ENCODE measurements at regions not wholly inside any gene's neighbourhood (a gene's known extent, or its start where the extent isn't known, plus 50 kb on each side); places are given as distances from the start of the nearest gene placed in this dataset.

- Mint-ChIP-seq H3K36me3 (ENCODE audit: insufficient read depth, unreplicated experiment) (no peaks in the 10 kb centered on the region), H3K4me3 (ENCODE audit: low read depth, unreplicated experiment) (no peak overlapping the region), H3K27ac (ENCODE audit: unreplicated experiment) (no peak overlapping the region), H3K27me3 (ENCODE audit: unreplicated experiment) (no peaks in the 10 kb centered on the region), H3K9me3 (ENCODE audit: low read depth, unreplicated experiment) (peaks cover 2% of the 10 kb centered on the region), H3K4me1 (ENCODE audit: low read depth, unreplicated experiment) (no peaks in the 10 kb centered on the region)
- no peak for TF ChIP-seq CTCF (IDR thresholded peaks at IDR 0.05; ENCODE audit: unreplicated experiment)
- DNase-seq = no peak
- CTCF ChIA-PET = no interaction called here
- BruUV-seq (replicated peaks) = no TSS peak
- intact Hi-C loops (cut with micrococcal nuclease; ENCODE audit: unreplicated experiment) = loop anchor here (10.0 kb wide), 1 partner anchor 305 kb away; no protein-coding TSS in a partner anchor
Measured at GRCh38 chr3:21169948-21170347, 581.1 kb downstream of the ZNF385D start.

GRCh38 chr3:21168471-21168870 lies 582.5 kb downstream of the ZNF385D start:
- Mint-ChIP-seq H3K27ac (ENCODE audit: unreplicated experiment) (no peak overlapping the region), H3K4me3 (ENCODE audit: low read depth, unreplicated experiment) (no peak overlapping the region), H3K4me1 (ENCODE audit: low read depth, unreplicated experiment) (no peaks in the 10 kb centered on the region), H3K36me3 (ENCODE audit: insufficient read depth, unreplicated experiment) (no peaks in the 10 kb centered on the region), H3K9me3 (ENCODE audit: low read depth, unreplicated experiment) (peaks cover 2% of the 10 kb centered on the region), H3K27me3 (ENCODE audit: unreplicated experiment) (no peaks in the 10 kb centered on the region)
- CTCF ChIA-PET = no interaction called here
- no peak for DNase-seq
- intact Hi-C loops (cut with micrococcal nuclease; ENCODE audit: unreplicated experiment) = no loop called here
- no TSS peak for BruUV-seq (replicated peaks)
- TF ChIP-seq CTCF (IDR thresholded peaks at IDR 0.05; ENCODE audit: unreplicated experiment) = no peak

GRCh38 chr3:21163956-21164355 lies 587.1 kb downstream of the ZNF385D start:
- no peak overlapping the region for H3K27ac Mint-ChIP-seq (ENCODE audit: unreplicated experiment)
- no peak for TF ChIP-seq CTCF (IDR thresholded peaks at IDR 0.05; ENCODE audit: unreplicated experiment)
- no peak for DNase-seq
- no peaks in the 10 kb centered on the region for H3K36me3 Mint-ChIP-seq (ENCODE audit: insufficient read depth, unreplicated experiment)
- no peak overlapping the region for H3K4me3 Mint-ChIP-seq (ENCODE audit: low read depth, unreplicated experiment)
- no TSS peak for BruUV-seq (replicated peaks)
- peaks cover 4% of the 10 kb centered on the region for H3K4me1 Mint-ChIP-seq (ENCODE audit: low read depth, unreplicated experiment)
- no peaks in the 10 kb centered on the region for H3K27me3 Mint-ChIP-seq (ENCODE audit: unreplicated experiment)
- CTCF ChIA-PET = no interaction called here
- intact Hi-C loops (cut with micrococcal nuclease; ENCODE audit: unreplicated experiment) = no loop called here
- no peaks in the 10 kb centered on the region for H3K9me3 Mint-ChIP-seq (ENCODE audit: low read depth, unreplicated experiment)

- no peak overlapping the region for H3K4me3 Mint-ChIP-seq (ENCODE audit: low read depth, unreplicated experiment)
- CTCF ChIA-PET = interaction anchor here (1.1 kb wide), 1 partner anchor 10 kb away, joined by 3 read pairs; no protein-coding TSS in a partner anchor
- intact Hi-C loops (cut with micrococcal nuclease; ENCODE audit: unreplicated experiment) = no loop called here
- H3K36me3 Mint-ChIP-seq (ENCODE audit: insufficient read depth, unreplicated experiment) = no peaks in the 10 kb centered on the region
- peaks cover 6% of the 10 kb centered on the region for H3K4me1 Mint-ChIP-seq (ENCODE audit: low read depth, unreplicated experiment)
- no peak for DNase-seq
- peaks cover 2% of the 10 kb centered on the region for H3K9me3 Mint-ChIP-seq (ENCODE audit: low read depth, unreplicated experiment)
- BruUV-seq (replicated peaks) = no TSS peak
- H3K27me3 Mint-ChIP-seq (ENCODE audit: unreplicated experiment) = no peaks in the 10 kb centered on the region
- TF ChIP-seq CTCF (IDR thresholded peaks at IDR 0.05; ENCODE audit: unreplicated experiment) = no peak
- no peak overlapping the region for H3K27ac Mint-ChIP-seq (ENCODE audit: unreplicated experiment)
Measured at GRCh38 chr3:21159543-21159906, 591.5 kb downstream of the ZNF385D start.

All from Calu3 (cell line).